GM12873 (cell line): ENCODE measurements at regions not wholly inside any gene's neighbourhood (a gene's known extent, or its start where the extent isn't known, plus 50 kb on each side); places are given as distances from the start of the nearest gene placed in this dataset.
A peak's percentile ranks its signal among the peaks of the same experiment; 100 is the strongest.

Experiments used
- CTCF ChIP-seq: IDR thresholded peaks from 2 replicates; pipeline ENCODE4 v1.5.1; 2012; ENCODE audit warnings: low read depth, mild to moderate bottlenecking, moderate library complexity, low read length, control low read depth; ENCODE audit not compliant: insufficient read depth; ENCODE audit errors: missing control alignments

GRCh38 chr15:79211481-79211880, 71.0 kb upstream of the ANKRD34C start:
- no peak for TF ChIP-seq CTCF

- peak; percentile 14 for TF ChIP-seq CTCF
Measured at GRCh38 chr15:79209690-79210089, 72.8 kb upstream of the ANKRD34C start.

- TF ChIP-seq CTCF = no peak
Measured at GRCh38 chr15:79209116-79209515, 73.4 kb upstream of the ANKRD34C start.

DNA sequence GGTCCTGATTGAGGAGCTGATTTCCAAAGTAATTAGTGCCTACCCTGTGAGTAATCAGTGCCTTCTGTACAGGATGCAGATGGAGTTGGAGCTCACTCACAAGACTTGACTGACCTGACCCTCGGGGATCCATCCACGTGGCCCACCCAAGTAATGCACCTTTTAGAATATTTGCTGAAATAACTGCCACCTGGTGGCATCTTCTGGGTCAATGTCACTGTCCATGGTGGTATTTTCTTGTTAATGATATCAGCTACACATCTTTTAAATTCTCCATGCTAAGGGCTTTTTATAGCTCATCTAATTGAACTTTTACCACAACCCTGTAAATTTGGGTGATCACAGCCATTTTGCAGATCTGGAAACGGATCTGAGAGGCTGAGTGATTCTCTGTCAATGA, 74.3 kb upstream of the ANKRD34C start:
- TF ChIP-seq CTCF = peak; percentile 31

DNA sequence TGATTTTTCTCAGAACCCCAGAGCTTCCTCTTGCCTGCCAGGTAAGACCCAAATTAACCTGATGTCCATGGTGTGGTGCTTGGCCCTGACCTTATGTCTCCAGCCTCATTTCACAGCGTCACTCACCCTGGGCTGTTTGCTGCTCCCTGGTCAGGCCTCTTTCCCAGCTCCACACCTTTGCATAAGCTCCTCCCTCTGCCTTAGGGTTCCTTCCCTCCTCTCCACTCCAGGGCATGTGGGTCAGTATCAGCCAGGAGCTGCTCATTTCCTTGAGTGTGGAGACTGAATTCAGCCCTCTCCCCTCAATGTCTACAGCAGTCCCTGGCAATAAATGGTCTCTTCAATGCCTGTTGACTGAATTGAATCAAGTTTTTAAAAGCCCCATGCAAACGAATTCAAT, 75.6 kb upstream of the ANKRD34C start:
- TF ChIP-seq CTCF = no peak

- no peak for TF ChIP-seq CTCF
Measured at GRCh38 chr15:79204886-79205675, 77.4 kb upstream of the ANKRD34C start.

- no peak for TF ChIP-seq CTCF
Measured at GRCh38 chr15:79198461-79198860, 84.1 kb upstream of the ANKRD34C start.
